Stimulated activated CD8-positive, alpha-beta memory T cell treated with anti-CD3 and anti-CD28 coated beads, Interleukin-7, amount 100 ng/mL, for 4 hours (primary cell): ENCODE measurements at regions not wholly inside any gene's neighbourhood (a gene's known extent, or its start where the extent isn't known, plus 50 kb on each side); places are given as distances from the start of the nearest gene placed in this dataset.

Source experiments
- DNase-seq, 2 donors: peaks; one replicate each; pipeline ENCODE4 v3.0.0-alpha.2; 2020; ENCODE audit warnings: low read depth in 2 of 2

DNA sequence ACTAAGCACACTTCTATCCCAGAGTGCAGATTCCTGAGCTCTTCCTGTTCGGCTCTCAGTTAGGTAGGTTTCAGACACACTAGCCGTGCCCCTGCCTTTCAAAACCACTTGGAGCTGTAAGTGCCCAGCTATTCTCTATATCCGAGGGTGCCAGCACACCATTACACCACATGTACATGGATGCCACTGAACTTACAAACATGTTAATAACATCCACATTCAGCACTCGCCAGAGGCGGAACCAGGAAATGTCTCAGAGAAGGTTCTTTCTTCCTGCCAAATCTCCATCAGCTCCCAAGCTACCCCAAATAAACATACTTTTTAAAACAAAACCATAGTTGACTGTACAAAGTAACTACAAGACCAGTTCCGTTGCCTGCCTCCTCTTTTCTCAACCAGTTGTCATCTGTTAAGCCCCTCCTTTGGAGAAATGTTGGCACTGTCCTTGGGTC is 78.4 kb upstream of the CTTNBP2NL start:
- no peak for DNase-seq

- no peak for DNase-seq
Measured at GRCh38 chr1:112318263-112318662, 77.8 kb upstream of the CTTNBP2NL start.

DNA sequence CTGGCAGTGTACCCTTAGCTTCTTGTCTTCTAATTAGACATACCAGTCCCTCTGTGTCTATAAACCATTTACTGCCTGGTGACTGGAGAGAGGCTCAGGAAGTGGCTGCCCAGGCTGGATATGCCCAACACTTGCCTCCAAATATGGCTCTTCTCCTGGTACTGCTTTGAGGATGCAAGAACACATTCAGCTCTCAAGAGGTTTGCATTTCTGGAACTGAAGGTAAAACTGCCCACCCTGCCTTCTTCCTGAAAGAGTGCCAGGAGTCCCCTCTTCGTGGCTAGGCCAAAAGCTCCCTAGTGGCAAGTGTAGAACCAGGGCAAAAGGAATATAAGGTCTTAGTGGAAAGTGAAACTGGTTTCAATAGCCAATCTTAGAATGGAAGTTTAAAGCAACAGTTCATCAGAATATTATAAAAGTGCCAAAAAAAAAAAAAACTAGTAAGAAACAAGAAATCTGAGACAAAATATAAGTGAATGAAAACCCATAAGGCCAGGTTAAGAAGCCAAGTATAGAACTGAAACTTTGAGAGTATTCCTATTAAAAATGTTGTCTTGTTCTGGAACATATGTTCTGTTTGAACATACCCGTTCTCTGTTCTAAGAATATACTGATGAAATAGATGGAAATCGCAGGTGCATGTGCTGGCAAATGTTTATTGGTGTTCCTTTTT is 77.2 kb upstream of the CTTNBP2NL start:
- DNase-seq = no peak

- no peak for DNase-seq
Measured at GRCh38 chr1:112319371-112320040, 76.5 kb upstream of the CTTNBP2NL start.

- DNase-seq = no peak
Measured at GRCh38 chr1:112320058-112320457, 76.0 kb upstream of the CTTNBP2NL start.

- no peak for DNase-seq
Measured at GRCh38 chr1:112322018-112322417, 74.0 kb upstream of the CTTNBP2NL start.

DNA sequence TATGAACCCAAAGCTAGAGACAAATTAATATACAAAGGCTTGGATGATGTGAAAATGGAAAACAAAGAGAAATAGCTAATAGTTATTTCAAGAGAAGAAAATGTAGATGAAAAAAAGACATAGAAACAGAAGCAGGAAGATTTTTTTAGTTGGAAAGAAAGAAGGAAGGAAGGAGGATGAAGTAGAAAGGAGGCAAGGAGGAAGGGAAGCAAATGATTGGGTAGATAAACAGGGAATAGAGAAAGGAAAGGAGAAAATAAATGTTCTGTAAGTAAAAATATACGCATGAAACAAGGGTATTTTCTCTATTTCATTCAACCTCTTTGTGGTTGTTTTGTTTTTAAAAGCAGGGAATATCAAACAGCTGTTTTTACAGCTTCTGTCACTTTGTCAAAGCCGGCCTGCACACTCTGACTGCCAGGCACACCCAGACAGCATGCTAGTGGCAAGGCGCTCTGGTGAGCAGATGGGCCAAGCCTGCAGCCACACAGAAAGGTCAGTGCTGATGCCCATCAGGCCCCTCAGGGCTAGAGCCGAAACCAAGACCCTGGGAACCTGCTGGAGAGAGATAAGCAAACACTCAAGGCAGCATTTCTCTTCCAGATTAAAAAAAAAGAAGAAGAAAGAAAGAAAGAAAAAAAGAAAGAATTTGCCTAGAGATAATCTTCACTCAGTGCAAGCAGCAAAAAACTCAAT is 72.9 kb upstream of the CTTNBP2NL start:
- no peak for DNase-seq

GRCh38 chr1:112325504-112325903 is 70.5 kb upstream of the CTTNBP2NL start:
- DNase-seq = no peak

- DNase-seq = no peak
Measured at GRCh38 chr1:112328600-112328999, 67.4 kb upstream of the CTTNBP2NL start.

DNA sequence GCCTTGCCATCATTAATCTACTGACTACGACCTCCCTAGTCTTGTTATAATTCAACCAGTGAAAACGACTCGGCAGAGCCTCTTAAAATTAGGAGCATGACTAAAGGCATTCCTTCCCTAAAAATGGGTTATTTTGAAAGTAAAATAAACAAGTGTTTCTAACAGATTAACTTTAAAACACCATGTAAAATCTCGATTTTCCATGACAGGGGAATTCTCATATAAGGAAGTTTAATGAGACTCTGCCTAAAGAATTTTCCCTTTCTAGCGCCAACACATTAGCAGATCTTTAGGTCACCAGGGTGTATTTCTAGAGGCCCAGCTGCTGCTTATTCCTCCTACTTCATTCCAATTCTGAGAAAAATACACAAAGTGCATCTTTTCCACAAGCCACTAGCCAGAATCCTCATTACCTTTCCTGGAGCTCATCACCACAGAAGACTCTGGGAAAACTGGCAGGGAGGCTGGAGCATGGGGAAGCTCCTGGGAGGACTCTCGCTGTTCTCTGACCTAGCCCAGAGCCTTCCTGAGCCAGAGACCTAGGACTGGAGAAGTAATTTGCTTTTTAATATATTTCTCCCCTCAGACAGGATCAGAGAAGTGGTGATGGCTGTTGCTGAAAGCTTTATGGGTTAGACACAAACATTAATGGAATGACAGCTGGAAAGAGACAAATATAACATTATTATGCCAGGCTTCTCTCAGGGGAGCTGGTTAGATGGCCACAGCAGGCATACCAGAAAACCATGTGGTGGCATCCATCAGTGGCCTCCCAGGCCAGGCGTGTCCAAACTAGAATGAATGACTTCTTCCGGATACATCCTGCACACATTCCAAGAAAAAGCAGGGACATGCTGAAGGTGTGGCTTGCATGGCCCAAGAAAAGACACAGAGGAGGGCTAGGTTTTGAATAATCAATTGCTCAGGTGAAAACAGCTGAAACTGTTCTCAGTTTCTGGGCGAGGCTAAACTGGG is 63.6 kb upstream of the CTTNBP2NL start:
- DNase-seq = no peak

GRCh38 chr1:112335351-112335750 is 60.7 kb upstream of the CTTNBP2NL start:
- no peak for DNase-seq

DNA sequence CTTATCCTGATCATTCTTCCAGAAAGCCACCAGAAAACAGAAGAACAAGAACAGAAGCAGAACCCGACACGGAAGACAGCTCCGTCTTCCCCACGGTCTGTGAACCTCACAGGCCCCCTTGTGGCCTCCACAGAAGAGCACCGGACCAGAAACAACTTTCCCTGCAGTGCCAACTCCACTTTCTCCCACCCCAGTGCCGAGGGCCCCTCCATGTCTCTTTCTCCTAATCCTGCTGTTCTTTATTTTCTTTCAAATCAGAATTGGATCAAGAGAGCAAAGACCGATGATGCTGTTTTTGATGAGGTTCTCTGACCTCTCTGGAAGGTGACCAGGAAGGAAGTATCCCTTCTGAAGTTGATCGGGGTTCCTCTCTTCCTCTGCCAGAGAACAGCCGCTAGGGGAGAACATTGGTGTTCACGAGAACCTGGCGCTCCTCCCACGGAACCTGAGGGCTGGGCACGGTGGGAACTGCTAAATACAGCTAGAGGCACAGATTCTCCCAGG is 58.9 kb upstream of the CTTNBP2NL start:
- DNase-seq = no peak

- no peak for DNase-seq
Measured at GRCh38 chr1:112341986-112342385, 54.0 kb upstream of the CTTNBP2NL start.

GRCh38 chr1:112342558-112342957 is 53.5 kb upstream of the CTTNBP2NL start:
- no peak for DNase-seq

- DNase-seq = no peak
Measured at GRCh38 chr1:112344754-112345423, 51.1 kb upstream of the CTTNBP2NL start.
